GM12878 (cell line): ENCODE measurements at regions not wholly inside any gene's neighbourhood (a gene's known extent, or its start where the extent isn't known, plus 50 kb on each side); places are given as distances from the start of the nearest gene placed in this dataset.

Experiments used
- CHD4 ChIP-seq: fragments of 200-600 bp; sonication (generic); IDR thresholded peaks from 2 replicates; pipeline ENCODE4 v1.6.1; 2016; ENCODE audit warnings: mild to moderate bottlenecking
- CTCF ChIP-seq, 3 experiments: IDR thresholded peaks in 2 of 3; conservative IDR thresholded peaks in 1 of 3; 2 replicates each; pipeline ENCODE4 v1.5.1; 2011; ENCODE audit warnings: low read depth in 3 of 3, low read length in 3 of 3, mild to moderate bottlenecking in 3 of 3, control low read depth in 2 of 3, moderate library complexity in 2 of 3, inconsistent platforms in 1 of 3, mixed read lengths in 1 of 3; ENCODE audit not compliant: control insufficient read depth in 2 of 3, insufficient read depth in 1 of 3; ENCODE audit errors: extremely low read depth in 1 of 3
- POLR2A ChIP-seq: IDR thresholded peaks from 2 replicates; pipeline ENCODE4 v1.6.1; 2011; ENCODE audit warnings: low read depth, mild to moderate bottlenecking, low read length
- RCOR1 ChIP-seq: conservative IDR thresholded peaks from 2 replicates; pipeline ENCODE4 v1.6.1; 2012; ENCODE audit warnings: low read depth, low read length, improper control_type of control experiment
- SMC3 ChIP-seq: IDR thresholded peaks from 2 replicates; pipeline ENCODE4 v1.6.1; 2011; ENCODE audit warnings: low read length, improper control_type of control experiment, borderline replicate concordance
- TF ChIP-seq, protein P1 (sequence below): fragments of 450-650 bp; IDR thresholded peaks from 2 replicates; pipeline ENCODE4 v1.6.1; 2016; ENCODE audit warnings: mild to moderate bottlenecking, moderate library complexity, borderline replicate concordance
- TF ChIP-seq, protein P2 (sequence below): fragments of 450-650 bp; IDR thresholded peaks from 2 replicates; pipeline ENCODE4 v1.6.1; 2017; ENCODE audit warnings: mild to moderate bottlenecking
- TF ChIP-seq, protein P3 (sequence below): fragments of 150-350 bp; IDR thresholded peaks from 2 replicates; pipeline ENCODE4 v1.6.1; 2016; ENCODE audit warnings: low read depth, low read length

- TF ChIP-seq, protein P1, sequence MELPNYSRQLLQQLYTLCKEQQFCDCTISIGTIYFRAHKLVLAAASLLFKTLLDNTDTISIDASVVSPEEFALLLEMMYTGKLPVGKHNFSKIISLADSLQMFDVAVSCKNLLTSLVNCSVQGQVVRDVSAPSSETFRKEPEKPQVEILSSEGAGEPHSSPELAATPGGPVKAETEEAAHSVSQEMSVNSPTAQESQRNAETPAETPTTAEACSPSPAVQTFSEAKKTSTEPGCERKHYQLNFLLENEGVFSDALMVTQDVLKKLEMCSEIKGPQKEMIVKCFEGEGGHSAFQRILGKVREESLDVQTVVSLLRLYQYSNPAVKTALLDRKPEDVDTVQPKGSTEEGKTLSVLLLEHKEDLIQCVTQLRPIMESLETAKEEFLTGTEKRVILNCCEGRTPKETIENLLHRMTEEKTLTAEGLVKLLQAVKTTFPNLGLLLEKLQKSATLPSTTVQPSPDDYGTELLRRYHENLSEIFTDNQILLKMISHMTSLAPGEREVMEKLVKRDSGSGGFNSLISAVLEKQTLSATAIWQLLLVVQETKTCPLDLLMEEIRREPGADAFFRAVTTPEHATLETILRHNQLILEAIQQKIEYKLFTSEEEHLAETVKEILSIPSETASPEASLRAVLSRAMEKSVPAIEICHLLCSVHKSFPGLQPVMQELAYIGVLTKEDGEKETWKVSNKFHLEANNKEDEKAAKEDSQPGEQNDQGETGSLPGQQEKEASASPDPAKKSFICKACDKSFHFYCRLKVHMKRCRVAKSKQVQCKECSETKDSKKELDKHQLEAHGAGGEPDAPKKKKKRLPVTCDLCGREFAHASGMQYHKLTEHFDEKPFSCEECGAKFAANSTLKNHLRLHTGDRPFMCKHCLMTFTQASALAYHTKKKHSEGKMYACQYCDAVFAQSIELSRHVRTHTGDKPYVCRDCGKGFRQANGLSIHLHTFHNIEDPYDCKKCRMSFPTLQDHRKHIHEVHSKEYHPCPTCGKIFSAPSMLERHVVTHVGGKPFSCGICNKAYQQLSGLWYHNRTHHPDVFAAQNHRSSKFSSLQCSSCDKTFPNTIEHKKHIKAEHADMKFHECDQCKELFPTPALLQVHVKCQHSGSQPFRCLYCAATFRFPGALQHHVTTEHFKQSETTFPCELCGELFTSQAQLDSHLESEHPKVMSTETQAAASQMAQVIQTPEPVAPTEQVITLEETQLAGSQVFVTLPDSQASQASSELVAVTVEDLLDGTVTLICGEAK: no peak
- no peak for TF ChIP-seq RCOR1
- no peak for TF ChIP-seq CHD4
- TF ChIP-seq POLR2A: no peak
- no peak for TF ChIP-seq SMC3
- TF ChIP-seq, protein P2, sequence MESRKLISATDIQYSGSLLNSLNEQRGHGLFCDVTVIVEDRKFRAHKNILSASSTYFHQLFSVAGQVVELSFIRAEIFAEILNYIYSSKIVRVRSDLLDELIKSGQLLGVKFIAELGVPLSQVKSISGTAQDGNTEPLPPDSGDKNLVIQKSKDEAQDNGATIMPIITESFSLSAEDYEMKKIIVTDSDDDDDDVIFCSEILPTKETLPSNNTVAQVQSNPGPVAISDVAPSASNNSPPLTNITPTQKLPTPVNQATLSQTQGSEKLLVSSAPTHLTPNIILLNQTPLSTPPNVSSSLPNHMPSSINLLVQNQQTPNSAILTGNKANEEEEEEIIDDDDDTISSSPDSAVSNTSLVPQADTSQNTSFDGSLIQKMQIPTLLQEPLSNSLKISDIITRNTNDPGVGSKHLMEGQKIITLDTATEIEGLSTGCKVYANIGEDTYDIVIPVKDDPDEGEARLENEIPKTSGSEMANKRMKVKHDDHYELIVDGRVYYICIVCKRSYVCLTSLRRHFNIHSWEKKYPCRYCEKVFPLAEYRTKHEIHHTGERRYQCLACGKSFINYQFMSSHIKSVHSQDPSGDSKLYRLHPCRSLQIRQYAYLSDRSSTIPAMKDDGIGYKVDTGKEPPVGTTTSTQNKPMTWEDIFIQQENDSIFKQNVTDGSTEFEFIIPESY: no peak
- TF ChIP-seq, protein P3, sequence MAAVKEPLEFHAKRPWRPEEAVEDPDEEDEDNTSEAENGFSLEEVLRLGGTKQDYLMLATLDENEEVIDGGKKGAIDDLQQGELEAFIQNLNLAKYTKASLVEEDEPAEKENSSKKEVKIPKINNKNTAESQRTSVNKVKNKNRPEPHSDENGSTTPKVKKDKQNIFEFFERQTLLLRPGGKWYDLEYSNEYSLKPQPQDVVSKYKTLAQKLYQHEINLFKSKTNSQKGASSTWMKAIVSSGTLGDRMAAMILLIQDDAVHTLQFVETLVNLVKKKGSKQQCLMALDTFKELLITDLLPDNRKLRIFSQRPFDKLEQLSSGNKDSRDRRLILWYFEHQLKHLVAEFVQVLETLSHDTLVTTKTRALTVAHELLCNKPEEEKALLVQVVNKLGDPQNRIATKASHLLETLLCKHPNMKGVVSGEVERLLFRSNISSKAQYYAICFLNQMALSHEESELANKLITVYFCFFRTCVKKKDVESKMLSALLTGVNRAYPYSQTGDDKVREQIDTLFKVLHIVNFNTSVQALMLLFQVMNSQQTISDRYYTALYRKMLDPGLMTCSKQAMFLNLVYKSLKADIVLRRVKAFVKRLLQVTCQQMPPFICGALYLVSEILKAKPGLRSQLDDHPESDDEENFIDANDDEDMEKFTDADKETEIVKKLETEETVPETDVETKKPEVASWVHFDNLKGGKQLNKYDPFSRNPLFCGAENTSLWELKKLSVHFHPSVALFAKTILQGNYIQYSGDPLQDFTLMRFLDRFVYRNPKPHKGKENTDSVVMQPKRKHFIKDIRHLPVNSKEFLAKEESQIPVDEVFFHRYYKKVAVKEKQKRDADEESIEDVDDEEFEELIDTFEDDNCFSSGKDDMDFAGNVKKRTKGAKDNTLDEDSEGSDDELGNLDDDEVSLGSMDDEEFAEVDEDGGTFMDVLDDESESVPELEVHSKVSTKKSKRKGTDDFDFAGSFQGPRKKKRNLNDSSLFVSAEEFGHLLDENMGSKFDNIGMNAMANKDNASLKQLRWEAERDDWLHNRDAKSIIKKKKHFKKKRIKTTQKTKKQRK: no peak
- no peak for TF ChIP-seq CTCF (IDR thresholded peaks at IDR 0.05 in 2 of 3, conservative IDR thresholded peaks at IDR 0.05 in 1 of 3; ENCODE audit: control insufficient read depth in 2 of 3, extremely low read depth in 1 of 3, insufficient read depth in 1 of 3, low read depth in 3 of 3, low read length in 3 of 3)
These were observed 796.8 kb upstream of the KLHL1 start for GRCh38 chr13:70905035-70905434.
